ENCODE measurements at regions not wholly inside any gene's neighbourhood (a gene's known extent, or its start where the extent isn't known, plus 50 kb on each side); places are given as distances from the start of the nearest gene placed in this dataset.

DNA sequence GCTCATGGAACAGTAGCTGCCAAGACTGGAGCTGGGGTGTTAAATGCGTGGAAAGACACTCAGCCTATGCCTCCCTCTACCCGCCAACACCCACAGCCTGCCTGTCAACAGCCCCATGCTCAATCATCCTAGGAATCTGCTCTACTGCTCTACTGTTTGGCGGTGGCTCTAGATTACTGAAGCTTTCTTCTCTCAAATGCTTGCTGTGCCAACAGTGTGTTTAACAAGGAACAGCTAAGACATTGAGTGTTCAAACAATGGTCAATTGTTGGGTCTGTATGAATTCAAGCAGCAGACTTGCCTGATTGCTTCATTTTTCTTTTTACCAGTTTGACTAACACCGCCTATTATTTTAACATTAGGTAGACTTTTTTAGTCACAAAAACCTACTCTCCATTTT lies 258.6 kb downstream of the SOD2 start:
- no peak overlapping the region for H3K4me3 ChIP-seq (ENCODE audit: low read depth, low read length)
- TF ChIP-seq, protein P1, sequence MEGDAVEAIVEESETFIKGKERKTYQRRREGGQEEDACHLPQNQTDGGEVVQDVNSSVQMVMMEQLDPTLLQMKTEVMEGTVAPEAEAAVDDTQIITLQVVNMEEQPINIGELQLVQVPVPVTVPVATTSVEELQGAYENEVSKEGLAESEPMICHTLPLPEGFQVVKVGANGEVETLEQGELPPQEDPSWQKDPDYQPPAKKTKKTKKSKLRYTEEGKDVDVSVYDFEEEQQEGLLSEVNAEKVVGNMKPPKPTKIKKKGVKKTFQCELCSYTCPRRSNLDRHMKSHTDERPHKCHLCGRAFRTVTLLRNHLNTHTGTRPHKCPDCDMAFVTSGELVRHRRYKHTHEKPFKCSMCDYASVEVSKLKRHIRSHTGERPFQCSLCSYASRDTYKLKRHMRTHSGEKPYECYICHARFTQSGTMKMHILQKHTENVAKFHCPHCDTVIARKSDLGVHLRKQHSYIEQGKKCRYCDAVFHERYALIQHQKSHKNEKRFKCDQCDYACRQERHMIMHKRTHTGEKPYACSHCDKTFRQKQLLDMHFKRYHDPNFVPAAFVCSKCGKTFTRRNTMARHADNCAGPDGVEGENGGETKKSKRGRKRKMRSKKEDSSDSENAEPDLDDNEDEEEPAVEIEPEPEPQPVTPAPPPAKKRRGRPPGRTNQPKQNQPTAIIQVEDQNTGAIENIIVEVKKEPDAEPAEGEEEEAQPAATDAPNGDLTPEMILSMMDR (IDR thresholded peaks at IDR 0.05; ENCODE audit: insufficient read depth, low read length, poor library complexity, severe bottlenecking): no peak
- DNase-seq (ENCODE audit: low read depth): no peak

DNA sequence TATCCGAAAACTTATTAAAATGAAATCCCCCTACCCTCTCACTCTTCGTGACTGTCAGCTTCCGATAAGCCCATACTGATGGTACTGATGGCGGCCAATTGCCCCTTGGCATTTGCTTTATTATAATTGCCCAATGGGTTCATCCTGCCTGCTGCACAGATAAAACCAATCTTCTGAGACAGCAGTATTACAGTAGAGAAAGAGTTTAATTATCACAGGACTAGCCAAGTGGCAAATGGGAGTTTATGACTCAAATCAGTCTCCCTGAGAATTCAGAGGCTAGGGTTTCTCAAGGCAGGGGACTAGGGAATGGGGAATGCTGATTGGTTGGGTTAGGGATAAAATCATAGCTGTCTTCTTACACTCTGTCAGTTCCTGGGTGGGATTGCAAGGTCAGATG lies 259.5 kb downstream of the SOD2 start:
- no peaks in the 10 kb centered on the region for H3K36me3 ChIP-seq (ENCODE audit: control insufficient read depth, insufficient read depth, low read length)
- DNase-seq (ENCODE audit: low read depth): no peak
- no peaks in the 10 kb centered on the region for H3K27me3 ChIP-seq (ENCODE audit: control insufficient read depth, insufficient read depth, low read length)
- TF ChIP-seq, protein P1 (IDR thresholded peaks at IDR 0.05; ENCODE audit: insufficient read depth, low read length, poor library complexity, severe bottlenecking): no peak
- H3K4me3 ChIP-seq (ENCODE audit: low read depth, low read length): no peak overlapping the region

More for the DNA sequence above, 258.6 kb downstream of the SOD2 start:
- no peaks in the 10 kb centered on the region for H3K27me3 ChIP-seq (ENCODE audit: control insufficient read depth, insufficient read depth, low read length)
- no peaks in the 10 kb centered on the region for H3K36me3 ChIP-seq (ENCODE audit: control insufficient read depth, insufficient read depth, low read length)

DNA sequence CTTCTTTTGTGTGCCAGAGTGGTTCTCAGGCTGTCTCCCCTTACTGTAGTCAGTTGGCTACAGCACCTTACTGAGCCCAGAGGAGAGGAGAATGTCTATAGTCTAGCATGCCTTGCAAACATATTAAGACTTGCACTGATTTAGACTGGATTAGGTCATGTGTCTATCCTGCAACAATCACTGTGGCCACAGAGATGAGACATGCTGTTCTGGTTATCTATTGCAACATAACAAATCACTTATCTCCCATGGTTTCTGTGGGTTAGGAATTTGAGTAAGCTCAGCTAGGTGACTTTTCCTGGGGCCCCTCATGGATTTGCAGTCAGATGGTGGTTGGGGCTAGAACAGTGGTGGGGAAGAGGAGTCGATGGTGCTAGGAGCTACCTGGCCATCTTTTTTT lies 261.3 kb downstream of the SOD2 start:
- TF ChIP-seq, protein P1 (IDR thresholded peaks at IDR 0.05; ENCODE audit: insufficient read depth, low read length, poor library complexity, severe bottlenecking): no peak
- no peaks in the 10 kb centered on the region for H3K36me3 ChIP-seq (ENCODE audit: control insufficient read depth, insufficient read depth, low read length)
- DNase-seq (ENCODE audit: low read depth): no peak
- no peaks in the 10 kb centered on the region for H3K27me3 ChIP-seq (ENCODE audit: control insufficient read depth, insufficient read depth, low read length)
- no peak overlapping the region for H3K4me3 ChIP-seq (ENCODE audit: low read depth, low read length)

DNA sequence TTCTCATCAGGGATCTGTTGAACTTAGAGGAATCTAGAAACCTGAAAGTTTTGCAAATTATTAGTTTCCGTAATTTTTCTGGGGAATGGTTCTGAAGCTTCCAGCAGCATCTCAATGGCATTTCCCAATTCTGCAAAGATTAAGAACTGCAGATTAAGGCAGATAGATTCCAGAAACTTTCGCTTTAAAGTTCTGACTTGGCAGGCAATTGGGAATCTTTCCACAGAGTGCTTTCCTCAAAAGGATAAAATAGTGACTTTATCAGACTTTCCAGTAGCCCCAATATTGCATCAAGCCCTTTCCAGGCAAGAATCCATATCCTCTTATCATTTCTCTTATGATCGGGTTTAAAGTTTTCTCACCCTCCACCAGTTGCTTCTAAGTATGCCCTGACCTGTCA lies 261.1 kb downstream of the FNDC1 start:
- TF ChIP-seq, protein P1 (IDR thresholded peaks at IDR 0.05; ENCODE audit: insufficient read depth, low read length, poor library complexity, severe bottlenecking): no peak
- no peak for DNase-seq (ENCODE audit: low read depth)
- Histone ChIP-seq H3K27me3 (ENCODE audit: control insufficient read depth, insufficient read depth, low read length) (no peaks in the 10 kb centered on the region), H3K36me3 (ENCODE audit: control insufficient read depth, insufficient read depth, low read length) (no peaks in the 10 kb centered on the region), H3K4me3 (ENCODE audit: low read depth, low read length) (no peak overlapping the region)

DNA sequence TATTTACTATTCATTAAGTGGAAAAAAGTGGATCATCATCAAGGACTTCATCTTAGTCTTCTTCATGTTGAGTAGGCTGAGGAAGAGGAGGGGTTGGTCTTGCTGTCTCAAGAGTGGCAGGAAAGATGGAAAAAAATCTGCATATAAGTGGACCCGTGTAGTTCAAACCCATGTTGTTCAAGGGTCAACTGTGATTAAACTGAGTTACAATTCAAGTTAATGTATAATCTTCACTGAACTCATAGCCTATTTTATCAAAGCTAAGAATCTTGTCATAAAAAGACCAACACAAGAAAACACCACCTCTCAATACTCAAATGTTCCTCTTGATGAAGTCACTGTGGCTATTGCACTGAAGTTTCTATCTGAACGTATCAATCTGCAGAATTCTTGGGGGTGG lies 260.2 kb downstream of the FNDC1 start:
- no peak for DNase-seq (ENCODE audit: low read depth)
- Histone ChIP-seq H3K27me3 (ENCODE audit: control insufficient read depth, insufficient read depth, low read length) (no peaks in the 10 kb centered on the region), H3K36me3 (ENCODE audit: control insufficient read depth, insufficient read depth, low read length) (no peaks in the 10 kb centered on the region), H3K4me3 (ENCODE audit: low read depth, low read length) (no peak overlapping the region)
- TF ChIP-seq, protein P1 (IDR thresholded peaks at IDR 0.05; ENCODE audit: insufficient read depth, low read length, poor library complexity, severe bottlenecking): no peak

DNA sequence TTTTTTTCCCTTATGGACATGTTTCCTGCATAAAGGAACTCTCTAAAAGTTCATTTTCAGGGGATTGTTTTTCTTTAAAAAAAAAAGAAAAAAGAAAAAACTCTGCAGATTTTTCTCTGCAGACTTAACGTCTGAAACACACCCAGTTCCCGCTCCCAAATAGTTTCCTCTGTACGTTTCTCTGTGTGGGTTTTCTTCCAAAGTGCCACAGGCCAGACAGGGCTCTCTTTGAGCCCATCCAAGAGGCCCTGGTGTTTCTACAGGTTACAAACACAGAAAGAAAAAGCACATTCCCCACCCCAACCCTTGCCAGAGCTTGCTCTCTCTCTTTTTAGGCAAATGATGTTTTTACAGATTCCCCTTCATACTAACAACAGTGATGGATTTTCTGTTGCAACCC lies 258.6 kb downstream of the FNDC1 start:
- TF ChIP-seq, protein P1 (IDR thresholded peaks at IDR 0.05; ENCODE audit: insufficient read depth, low read length, poor library complexity, severe bottlenecking): no peak
- Histone ChIP-seq H3K4me3 (ENCODE audit: low read depth, low read length) (no peak overlapping the region), H3K27me3 (ENCODE audit: control insufficient read depth, insufficient read depth, low read length) (no peaks in the 10 kb centered on the region), H3K36me3 (ENCODE audit: control insufficient read depth, insufficient read depth, low read length) (no peaks in the 10 kb centered on the region)
- DNase-seq (ENCODE audit: low read depth): no peak

Data from kidney epithelial cell (primary cell).